Activated naive CD4-positive, alpha-beta T cell treated with anti-CD3 and anti-CD28 coated beads, Interleukin-2, amount 50 U/mL, for 24 hours (primary cell): ENCODE measurements at regions not wholly inside any gene's neighbourhood (a gene's known extent, or its start where the extent isn't known, plus 50 kb on each side); places are given as distances from the start of the nearest gene placed in this dataset.
"Not testable (repeated sequence)": the region's sequence is repeated elsewhere in the genome, so short reads cannot be mapped to it uniquely, and the experiment has no call there.

Experiments used
- H3K27ac Mint-ChIP-seq: one replicate; pipeline ENCODE4 v1.8.0; 2021; ENCODE audit warnings: mild to moderate bottlenecking, mixed read lengths
- H3K27me3 Mint-ChIP-seq: one replicate; pipeline ENCODE4 v1.8.0; 2021; ENCODE audit warnings: mixed read lengths
- H3K36me3 Mint-ChIP-seq: one replicate; pipeline ENCODE4 v1.8.0; 2021; ENCODE audit warnings: mixed read lengths
- H3K4me1 Mint-ChIP-seq: one replicate; pipeline ENCODE4 v1.8.0; 2021; ENCODE audit warnings: mixed read lengths
- H3K4me3 Mint-ChIP-seq: one replicate; pipeline ENCODE4 v1.8.0; 2021; ENCODE audit warnings: mild to moderate bottlenecking, mixed read lengths
- H3K9me3 Mint-ChIP-seq: one replicate; pipeline ENCODE4 v1.8.0; 2021; ENCODE audit warnings: mixed read lengths

- H3K4me3 Mint-ChIP-seq, H3K27ac Mint-ChIP-seq, H3K27me3 Mint-ChIP-seq, H3K36me3 Mint-ChIP-seq, H3K9me3 Mint-ChIP-seq, H3K4me1 Mint-ChIP-seq: not testable (repeated sequence)
Observed at GRCh38 chrX:45615591-45615990, 414.9 kb upstream of the DIPK2B start.

GRCh38 chrX:45614853-45615252 is 414.2 kb upstream of the DIPK2B start:
- no peak overlapping the region for H3K4me3 Mint-ChIP-seq
- H3K27me3 Mint-ChIP-seq = no peaks in the 10 kb centered on the region
- H3K27ac Mint-ChIP-seq = no peak overlapping the region
- H3K4me1 Mint-ChIP-seq = peaks cover 4% of the 10 kb centered on the region
- no peaks in the 10 kb centered on the region for H3K36me3 Mint-ChIP-seq
- no peaks in the 10 kb centered on the region for H3K9me3 Mint-ChIP-seq

GRCh38 chrX:45602151-45602550 is 401.5 kb upstream of the DIPK2B start:
- Mint-ChIP-seq H3K36me3 (no peaks in the 10 kb centered on the region), H3K4me3 (no peak overlapping the region), H3K27ac (no peak overlapping the region), H3K9me3 (peaks cover 2% of the 10 kb centered on the region), H3K27me3 (peaks cover 1% of the 10 kb centered on the region), H3K4me1 (no peaks in the 10 kb centered on the region)

- Mint-ChIP-seq H3K4me3 (no peak overlapping the region), H3K36me3 (no peaks in the 10 kb centered on the region), H3K4me1 (no peaks in the 10 kb centered on the region), H3K27ac (no peak overlapping the region), H3K9me3 (no peaks in the 10 kb centered on the region), H3K27me3 (no peaks in the 10 kb centered on the region)
Observed at GRCh38 chrX:45601052-45601451, 400.4 kb upstream of the DIPK2B start.

- H3K4me3 Mint-ChIP-seq = no peak overlapping the region
- no peaks in the 10 kb centered on the region for H3K4me1 Mint-ChIP-seq
- no peaks in the 10 kb centered on the region for H3K27me3 Mint-ChIP-seq
- no peaks in the 10 kb centered on the region for H3K9me3 Mint-ChIP-seq
- no peaks in the 10 kb centered on the region for H3K36me3 Mint-ChIP-seq
- H3K27ac Mint-ChIP-seq = no peak overlapping the region
Observed at GRCh38 chrX:45598861-45599260, 398.2 kb upstream of the DIPK2B start.

- Mint-ChIP-seq H3K4me1 (no peaks in the 10 kb centered on the region), H3K36me3 (no peaks in the 10 kb centered on the region), H3K4me3 (no peak overlapping the region), H3K27me3 (no peaks in the 10 kb centered on the region), H3K9me3 (no peaks in the 10 kb centered on the region), H3K27ac (no peak overlapping the region)
Observed at GRCh38 chrX:45596188-45596808, 395.6 kb upstream of the DIPK2B start.

- H3K9me3 Mint-ChIP-seq = no peaks in the 10 kb centered on the region
- H3K4me1 Mint-ChIP-seq = no peaks in the 10 kb centered on the region
- H3K36me3 Mint-ChIP-seq = no peaks in the 10 kb centered on the region
- no peak overlapping the region for H3K4me3 Mint-ChIP-seq
- H3K27me3 Mint-ChIP-seq = no peaks in the 10 kb centered on the region
- H3K27ac Mint-ChIP-seq = no peak overlapping the region
Observed at GRCh38 chrX:45592101-45592500, 391.4 kb upstream of the DIPK2B start.

- H3K27me3 Mint-ChIP-seq = no peaks in the 10 kb centered on the region
- H3K4me3 Mint-ChIP-seq = no peak overlapping the region
- H3K36me3 Mint-ChIP-seq = no peaks in the 10 kb centered on the region
- no peaks in the 10 kb centered on the region for H3K4me1 Mint-ChIP-seq
- H3K9me3 Mint-ChIP-seq = no peaks in the 10 kb centered on the region
- no peak overlapping the region for H3K27ac Mint-ChIP-seq
Observed at GRCh38 chrX:45591650-45592049, 391.0 kb upstream of the DIPK2B start.

- H3K4me3 Mint-ChIP-seq = no peak overlapping the region
- H3K36me3 Mint-ChIP-seq = no peaks in the 10 kb centered on the region
- H3K27me3 Mint-ChIP-seq = no peaks in the 10 kb centered on the region
- peaks cover 3% of the 10 kb centered on the region for H3K4me1 Mint-ChIP-seq
- no peak overlapping the region for H3K27ac Mint-ChIP-seq
- peaks cover under 1% of the 10 kb centered on the region for H3K9me3 Mint-ChIP-seq
Observed at GRCh38 chrX:45584717-45585116, 384.0 kb upstream of the DIPK2B start.

- no peaks in the 10 kb centered on the region for H3K27me3 Mint-ChIP-seq
- no peak overlapping the region for H3K4me3 Mint-ChIP-seq
- peaks cover under 1% of the 10 kb centered on the region for H3K4me1 Mint-ChIP-seq
- no peaks in the 10 kb centered on the region for H3K36me3 Mint-ChIP-seq
- no peak overlapping the region for H3K27ac Mint-ChIP-seq
- peaks cover 11% of the 10 kb centered on the region for H3K9me3 Mint-ChIP-seq
Observed at GRCh38 chrX:45577361-45577760, 376.7 kb upstream of the DIPK2B start.

GRCh38 chrX:45571453-45571852 is 370.8 kb upstream of the DIPK2B start:
- no peaks in the 10 kb centered on the region for H3K27me3 Mint-ChIP-seq
- H3K4me3 Mint-ChIP-seq = no peak overlapping the region
- H3K36me3 Mint-ChIP-seq = no peaks in the 10 kb centered on the region
- no peaks in the 10 kb centered on the region for H3K9me3 Mint-ChIP-seq
- no peaks in the 10 kb centered on the region for H3K4me1 Mint-ChIP-seq
- H3K27ac Mint-ChIP-seq = no peak overlapping the region

- no peak overlapping the region for H3K27ac Mint-ChIP-seq
- no peaks in the 10 kb centered on the region for H3K4me1 Mint-ChIP-seq
- no peaks in the 10 kb centered on the region for H3K27me3 Mint-ChIP-seq
- H3K9me3 Mint-ChIP-seq = no peaks in the 10 kb centered on the region
- no peak overlapping the region for H3K4me3 Mint-ChIP-seq
- H3K36me3 Mint-ChIP-seq = no peaks in the 10 kb centered on the region
Observed at GRCh38 chrX:45566456-45566855, 365.8 kb upstream of the DIPK2B start.

- Mint-ChIP-seq H3K36me3 (no peaks in the 10 kb centered on the region), H3K27ac (no peak overlapping the region), H3K27me3 (no peaks in the 10 kb centered on the region), H3K4me1 (no peaks in the 10 kb centered on the region), H3K4me3 (no peak overlapping the region), H3K9me3 (no peaks in the 10 kb centered on the region)
Observed at GRCh38 chrX:45557387-45557786, 356.7 kb upstream of the DIPK2B start.

GRCh38 chrX:45554736-45555135 is 354.1 kb upstream of the DIPK2B start:
- Mint-ChIP-seq H3K4me1 (no peaks in the 10 kb centered on the region), H3K4me3 (no peak overlapping the region), H3K36me3 (no peaks in the 10 kb centered on the region), H3K27ac (no peak overlapping the region), H3K9me3 (no peaks in the 10 kb centered on the region), H3K27me3 (no peaks in the 10 kb centered on the region)

- H3K9me3 Mint-ChIP-seq = no peaks in the 10 kb centered on the region
- no peaks in the 10 kb centered on the region for H3K36me3 Mint-ChIP-seq
- H3K27me3 Mint-ChIP-seq = no peaks in the 10 kb centered on the region
- H3K27ac Mint-ChIP-seq = no peak overlapping the region
- H3K4me1 Mint-ChIP-seq = no peaks in the 10 kb centered on the region
- H3K4me3 Mint-ChIP-seq = no peak overlapping the region
Observed at GRCh38 chrX:45553417-45553816, 352.7 kb upstream of the DIPK2B start.

GRCh38 chrX:45546697-45547096 is 346.0 kb upstream of the DIPK2B start:
- H3K36me3 Mint-ChIP-seq, H3K27ac Mint-ChIP-seq, H3K4me3 Mint-ChIP-seq, H3K27me3 Mint-ChIP-seq, H3K4me1 Mint-ChIP-seq, H3K9me3 Mint-ChIP-seq: not testable (repeated sequence)

- no peaks in the 10 kb centered on the region for H3K36me3 Mint-ChIP-seq
Observed at GRCh38 chrX:45540181-45540580, 339.5 kb upstream of the DIPK2B start.

More at GRCh38 chrX:45540181-45540580, 339.5 kb upstream of the DIPK2B start:
- Mint-ChIP-seq H3K27ac (no peak overlapping the region), H3K27me3 (peaks cover 2% of the 10 kb centered on the region), H3K9me3 (no peaks in the 10 kb centered on the region), H3K4me3 (no peak overlapping the region), H3K4me1 (no peaks in the 10 kb centered on the region)
